Body of pancreas (tissue), 4 donors: ENCODE measurements at regions not wholly inside any gene's neighbourhood (a gene's known extent, or its start where the extent isn't known, plus 50 kb on each side); places are given as distances from the start of the nearest gene placed in this dataset.

Source experiments
- POLR2A ChIP-seq, 3 donors: fragments of 450-650 bp; IDR thresholded peaks; one replicate each; pipeline ENCODE4 v1.6.1; 2016; ENCODE audit warnings: antibody characterized with exemption in 3 of 3, mild to moderate bottlenecking in 2 of 3
- TF ChIP-seq, protein P1 (sequence below), 7 experiments: fragments of 450-650 bp in 4 of 7; fragments of 200-600 bp in 3 of 7; sonication (generic) in 3 of 7; IDR thresholded peaks; one replicate each; pipeline ENCODE4 v1.5.1; 2016 to 2019; ENCODE audit warnings: antibody characterized with exemption in 7 of 7

GRCh38 chr5:133840168-133840567 is 128.3 kb downstream of the C5orf15 start:
- no peak for TF ChIP-seq POLR2A (IDR thresholded peaks at IDR 0.05)
- TF ChIP-seq, protein P1, sequence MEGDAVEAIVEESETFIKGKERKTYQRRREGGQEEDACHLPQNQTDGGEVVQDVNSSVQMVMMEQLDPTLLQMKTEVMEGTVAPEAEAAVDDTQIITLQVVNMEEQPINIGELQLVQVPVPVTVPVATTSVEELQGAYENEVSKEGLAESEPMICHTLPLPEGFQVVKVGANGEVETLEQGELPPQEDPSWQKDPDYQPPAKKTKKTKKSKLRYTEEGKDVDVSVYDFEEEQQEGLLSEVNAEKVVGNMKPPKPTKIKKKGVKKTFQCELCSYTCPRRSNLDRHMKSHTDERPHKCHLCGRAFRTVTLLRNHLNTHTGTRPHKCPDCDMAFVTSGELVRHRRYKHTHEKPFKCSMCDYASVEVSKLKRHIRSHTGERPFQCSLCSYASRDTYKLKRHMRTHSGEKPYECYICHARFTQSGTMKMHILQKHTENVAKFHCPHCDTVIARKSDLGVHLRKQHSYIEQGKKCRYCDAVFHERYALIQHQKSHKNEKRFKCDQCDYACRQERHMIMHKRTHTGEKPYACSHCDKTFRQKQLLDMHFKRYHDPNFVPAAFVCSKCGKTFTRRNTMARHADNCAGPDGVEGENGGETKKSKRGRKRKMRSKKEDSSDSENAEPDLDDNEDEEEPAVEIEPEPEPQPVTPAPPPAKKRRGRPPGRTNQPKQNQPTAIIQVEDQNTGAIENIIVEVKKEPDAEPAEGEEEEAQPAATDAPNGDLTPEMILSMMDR (IDR thresholded peaks at IDR 0.05): no peak
